ENCODE measurements at regions not wholly inside any gene's neighbourhood (a gene's known extent, or its start where the extent isn't known, plus 50 kb on each side); places are given as distances from the start of the nearest gene placed in this dataset.
"Not testable (repeated sequence)": the region's sequence is repeated elsewhere in the genome, so short reads cannot be mapped to it uniquely, and the experiment has no call there.

GRCh38 chr13:89434624-89435023, 1763.5 kb downstream of the SLITRK5 start:
- TF ChIP-seq CTCF, POLR2A (IDR thresholded peaks at IDR 0.05): not testable (repeated sequence)

All from thyroid gland (tissue), 4 donors.